ENCODE measurements at regions not wholly inside any gene's neighbourhood (a gene's known extent, or its start where the extent isn't known, plus 50 kb on each side); places are given as distances from the start of the nearest gene placed in this dataset.
A peak's percentile ranks its signal among the peaks of the same experiment; 100 is the strongest.
"Not testable (repeated sequence)": the region's sequence is repeated elsewhere in the genome, so short reads cannot be mapped to it uniquely, and the experiment has no call there.

DNA sequence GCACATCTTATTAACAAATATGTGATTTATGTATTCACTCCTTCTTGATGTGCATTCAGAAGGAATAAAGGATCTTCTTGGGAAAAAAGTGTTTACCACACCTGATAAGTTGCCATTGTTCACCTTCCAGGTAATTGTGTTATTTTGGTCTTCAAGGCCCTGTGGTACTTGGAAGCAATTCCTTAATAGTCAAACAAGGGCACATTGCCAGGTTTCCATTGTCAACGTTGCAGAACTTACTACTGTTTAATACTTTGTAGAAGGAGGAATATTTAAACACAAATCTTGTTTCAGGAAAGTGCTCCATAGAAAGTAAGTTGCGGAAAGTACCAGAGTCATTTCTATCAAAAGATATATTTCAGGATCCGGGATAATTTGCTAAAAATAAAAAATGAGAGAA, 129.5 kb upstream of the SGK1 start:
- no peak for DNase-seq

DNA sequence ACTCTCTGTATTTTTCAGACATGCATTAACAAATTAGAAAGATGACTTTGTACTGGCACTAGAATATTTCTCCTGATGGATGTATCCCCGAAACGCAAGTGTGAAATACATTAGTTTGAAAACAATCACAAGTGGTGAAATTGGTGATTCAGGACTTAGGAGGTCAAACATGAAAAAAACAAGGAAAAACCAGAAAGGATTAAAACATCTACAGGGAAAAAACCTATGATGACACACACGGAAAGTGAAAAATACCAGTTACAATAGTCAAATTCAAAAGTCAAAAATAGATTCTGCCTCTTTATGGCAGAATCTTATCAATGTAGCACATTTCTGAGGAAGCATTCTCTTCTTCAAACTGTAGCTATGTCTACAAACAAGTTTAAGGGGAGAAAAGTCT, 129.0 kb upstream of the SGK1 start:
- DNase-seq, result no peak

DNA sequence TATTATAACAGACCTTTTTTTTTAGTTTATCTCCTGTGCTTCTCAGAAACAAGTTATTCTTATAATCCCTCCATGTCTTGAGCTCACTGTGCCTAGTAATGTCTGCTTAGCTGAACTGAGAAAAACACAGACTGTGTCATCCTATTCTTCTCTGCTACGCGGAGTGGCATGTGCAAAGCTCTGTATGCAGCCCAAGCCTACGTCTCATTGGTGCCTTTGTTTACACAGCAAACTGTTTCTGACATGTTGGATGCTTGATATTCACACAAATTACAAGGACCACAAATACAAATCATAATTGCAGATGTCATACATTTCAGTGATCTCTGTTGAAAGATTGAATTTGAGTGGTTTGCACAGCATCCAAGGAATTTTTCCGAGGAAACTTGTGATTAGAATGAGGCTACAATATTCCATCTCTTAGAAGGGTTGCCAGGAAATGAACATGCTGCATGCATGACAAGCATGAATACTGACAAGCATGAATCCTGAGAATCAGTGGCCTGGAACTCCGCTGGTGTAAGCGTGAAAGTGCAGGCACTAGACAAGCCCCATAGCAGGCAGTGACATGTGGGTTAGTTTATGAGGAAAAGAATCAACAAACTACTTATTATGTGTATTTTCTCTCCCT, 128.4 kb upstream of the SGK1 start:
- DNase-seq, result no peak

DNA sequence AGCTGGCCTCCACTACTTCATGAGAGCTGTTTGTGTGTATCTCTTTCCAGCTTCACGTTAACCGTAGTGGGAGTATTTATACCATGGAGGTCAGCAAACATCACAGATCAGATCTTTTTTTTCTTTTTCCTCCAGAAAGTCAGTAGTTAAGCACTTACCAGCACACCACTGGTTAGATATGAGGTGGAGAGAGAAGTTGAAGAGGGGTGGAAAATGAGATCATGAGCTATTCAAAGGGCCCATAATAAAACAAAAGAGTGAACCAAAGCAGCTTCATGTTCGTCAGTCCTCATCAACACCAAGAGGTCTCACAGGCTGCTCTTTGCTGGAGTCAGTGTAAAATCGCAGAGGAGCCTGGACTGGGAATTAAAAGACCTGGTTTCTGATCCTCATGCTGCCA, 125.1 kb upstream of the SGK1 start:
- DNase-seq, result no peak

DNA sequence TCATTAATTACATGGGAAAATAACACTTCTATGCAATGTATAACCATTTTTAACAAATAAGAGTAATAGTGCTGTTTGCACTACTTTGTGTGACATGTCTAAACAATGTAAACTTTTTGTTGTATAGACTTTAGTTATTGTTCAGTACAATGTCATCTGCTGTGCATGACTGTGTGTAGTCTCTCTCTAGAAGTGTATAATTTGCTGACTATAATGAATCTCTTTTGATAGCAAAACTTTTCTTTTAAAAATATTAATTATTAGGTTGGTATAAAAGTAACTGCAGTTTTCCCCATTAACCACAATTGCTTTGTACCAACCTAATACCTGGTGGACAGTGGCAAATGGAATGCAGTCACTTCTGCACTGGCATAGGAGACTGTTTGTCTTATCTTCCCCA, 124.2 kb upstream of the SGK1 start:
- DNase-seq, result no peak

DNA sequence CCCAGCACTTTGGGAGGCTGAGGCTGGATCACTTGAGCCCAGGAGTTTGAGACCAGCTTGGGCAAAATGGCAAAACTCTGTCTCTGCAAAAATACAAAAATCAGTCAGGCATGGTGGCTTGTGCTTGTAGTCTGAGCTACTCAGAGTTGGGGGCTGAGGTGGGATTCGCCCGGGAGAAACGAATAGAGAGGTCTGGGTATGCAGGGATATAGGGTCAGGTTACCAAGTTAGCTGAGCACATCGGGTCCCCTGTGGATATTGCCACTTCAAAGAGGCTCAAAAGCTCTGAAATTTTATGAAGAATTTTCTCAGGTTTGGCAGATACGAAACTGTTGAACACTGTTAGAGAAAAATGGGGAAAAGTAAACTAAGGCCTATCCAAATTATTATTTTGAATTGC, 120.9 kb upstream of the SGK1 start:
- no peak for DNase-seq

DNA sequence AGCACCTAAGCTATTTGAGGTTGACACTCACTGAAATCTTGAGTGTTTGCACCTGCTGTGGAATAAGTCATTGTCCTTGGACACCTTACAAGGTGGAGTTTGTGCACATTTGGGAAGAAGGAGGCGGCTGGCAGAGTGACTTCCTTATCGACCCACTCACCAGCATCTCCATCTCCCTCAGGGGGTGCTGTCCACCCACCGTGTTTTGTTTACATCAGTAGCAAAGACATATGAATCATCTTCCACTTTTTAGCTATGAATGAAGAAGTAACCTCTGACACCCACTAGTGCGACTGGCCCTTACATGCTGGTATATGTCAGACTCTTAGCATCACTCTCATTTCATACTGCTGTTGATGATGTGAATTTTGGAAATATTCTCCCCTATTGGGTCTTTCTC, 119.5 kb upstream of the SGK1 start:
- peak; percentile 10 to 15 for DNase-seq

DNA sequence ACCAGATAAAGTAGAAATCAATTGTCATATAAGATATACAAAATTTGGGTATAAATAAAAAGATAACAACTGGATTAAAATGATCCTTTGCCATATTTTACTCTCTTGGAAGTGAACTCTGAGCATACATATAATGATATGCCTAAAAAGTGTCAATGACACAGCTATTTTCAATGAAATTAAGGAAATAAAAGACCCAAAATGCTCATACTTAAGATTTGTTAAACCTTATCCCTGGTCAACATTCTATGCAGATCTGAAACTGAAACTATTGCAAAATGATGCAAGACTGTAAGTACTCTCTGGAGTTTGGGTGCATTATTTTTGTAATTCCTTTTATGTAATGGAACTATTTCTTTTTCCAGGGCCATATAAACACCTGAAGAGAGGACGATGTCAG, 119.0 kb upstream of the SGK1 start:
- DNase-seq, result no peak

DNA sequence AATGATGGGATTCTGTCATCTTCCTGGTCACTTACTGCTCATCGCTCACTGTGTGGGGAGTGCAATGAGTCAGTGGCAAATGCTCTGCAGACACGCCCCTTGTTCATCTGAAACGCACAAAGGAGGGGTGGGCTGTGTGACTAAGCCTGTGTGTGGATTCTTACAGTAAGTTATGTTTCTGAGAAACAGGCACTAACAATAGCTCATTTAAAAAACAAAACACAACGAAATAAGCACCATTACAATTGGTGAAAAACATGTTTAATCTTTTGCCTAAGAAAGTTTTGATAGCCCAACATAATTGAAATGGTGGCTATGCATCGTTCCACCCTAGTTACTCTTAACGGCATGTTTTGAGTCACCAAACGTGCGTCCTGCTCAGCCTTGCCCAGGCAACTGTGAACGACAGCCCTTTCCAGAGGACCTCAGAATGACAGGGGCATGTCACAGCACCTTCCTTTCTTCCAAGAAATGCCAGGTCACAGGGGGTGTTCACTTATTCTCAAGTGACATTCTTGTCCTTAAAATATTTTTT, 118.4 kb upstream of the SGK1 start:
- DNase-seq, result peak; percentile 48 to 54

DNA sequence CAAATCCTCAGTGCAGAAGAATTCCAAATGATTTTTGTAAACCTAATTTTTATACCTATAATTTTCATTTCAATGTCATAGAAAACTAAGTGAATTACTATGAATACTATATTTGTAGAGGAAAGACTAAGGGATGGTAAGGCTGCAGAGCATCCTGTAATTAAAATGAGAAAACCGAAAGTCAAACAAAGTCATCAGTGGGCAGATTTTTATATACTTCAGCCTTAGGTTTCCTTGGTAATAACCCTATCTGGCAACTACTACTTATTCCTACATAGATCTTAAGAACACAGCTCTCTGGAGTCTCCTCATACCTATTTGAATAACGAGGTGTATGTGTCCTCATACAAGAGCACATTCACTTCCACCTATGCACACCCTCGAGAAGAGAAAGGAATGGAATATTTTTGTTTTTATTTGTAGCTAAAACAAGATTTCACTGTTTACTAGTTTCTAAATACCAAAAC, 117.9 kb upstream of the SGK1 start:
- no peak for DNase-seq

DNA sequence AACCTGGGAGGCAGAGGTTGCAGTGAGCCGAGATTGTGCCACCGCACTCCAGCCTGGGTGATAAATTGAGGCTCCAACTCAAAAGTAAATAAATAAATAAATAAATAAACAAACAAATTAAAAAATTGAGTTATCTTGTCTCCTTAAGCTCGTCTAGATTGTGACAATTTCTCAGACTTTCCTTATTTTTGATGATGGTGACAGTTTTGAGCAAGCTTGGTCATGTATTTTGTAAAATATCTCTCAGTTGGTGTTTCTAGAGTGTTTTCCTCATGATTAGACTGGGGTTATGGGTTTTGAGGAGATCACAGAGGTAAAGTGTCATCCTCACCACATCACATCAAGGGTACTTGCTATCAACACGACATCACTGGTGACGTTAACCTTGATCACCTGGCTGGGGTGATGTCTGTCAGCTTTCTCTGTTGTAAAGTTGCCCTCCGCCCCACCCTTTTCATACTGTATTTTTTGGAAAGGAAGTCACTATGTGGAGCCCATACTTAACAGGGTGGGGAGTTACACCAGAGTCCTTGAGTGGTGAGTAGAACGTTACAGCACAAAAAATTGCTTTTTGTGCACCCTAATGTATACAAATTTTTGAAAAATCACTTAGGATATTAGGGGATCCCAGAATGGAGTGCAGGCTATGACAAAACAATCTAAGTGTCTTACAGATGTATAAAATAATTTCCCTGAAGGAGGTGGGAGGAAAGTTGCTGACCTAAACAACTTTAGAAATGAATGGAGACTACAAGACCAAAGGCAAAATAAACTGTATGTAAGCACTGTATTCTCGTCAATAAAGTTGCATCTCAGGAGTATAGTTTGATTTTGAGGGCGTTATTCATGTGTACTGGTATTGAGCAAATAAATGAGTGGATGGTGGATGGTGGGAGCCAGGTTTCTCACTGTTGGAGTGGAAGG, 116.4 kb upstream of the SGK1 start:
- no peak for DNase-seq

DNA sequence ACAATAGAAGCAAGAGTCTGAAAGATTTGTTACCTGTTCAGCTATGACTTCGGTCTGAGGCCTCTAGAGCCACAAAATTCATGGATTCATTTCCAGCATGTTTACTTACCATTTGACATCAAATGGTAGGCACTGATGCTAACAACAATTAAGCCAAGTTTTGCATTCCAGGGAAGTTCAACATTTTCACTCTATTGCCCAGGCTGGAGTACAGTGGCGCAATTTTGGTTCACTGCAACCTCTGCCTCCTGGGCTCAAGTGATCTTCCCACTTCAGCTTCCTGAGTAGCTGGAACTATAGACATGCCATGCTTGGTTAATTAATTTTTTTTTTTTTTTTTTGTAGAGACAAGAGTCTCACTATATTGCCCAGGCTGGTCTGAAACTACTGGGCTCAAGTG, 114.1 kb upstream of the SGK1 start:
- no peak for DNase-seq

DNA sequence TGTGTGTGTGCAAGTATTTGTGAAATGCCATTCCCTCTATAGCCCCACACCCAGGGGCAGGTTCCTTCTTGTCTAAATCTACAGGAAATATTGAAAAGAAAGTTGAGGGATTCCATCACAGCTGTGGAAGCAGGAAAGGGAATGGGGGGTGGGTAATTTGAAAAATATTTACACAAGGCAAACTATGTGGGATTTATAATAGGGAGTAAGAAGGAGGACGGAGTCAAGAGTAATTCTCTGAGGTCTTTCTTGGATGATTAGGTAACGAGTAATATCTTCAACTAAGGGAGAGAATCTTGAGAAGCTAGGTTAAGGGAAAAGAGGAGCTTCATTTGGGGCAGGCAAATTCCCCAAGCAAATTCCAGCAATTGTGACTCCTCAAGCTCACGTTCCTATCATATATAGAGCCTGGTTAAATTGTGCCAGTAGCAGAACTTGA, 113.5 kb upstream of the SGK1 start:
- DNase-seq, result no peak

DNA sequence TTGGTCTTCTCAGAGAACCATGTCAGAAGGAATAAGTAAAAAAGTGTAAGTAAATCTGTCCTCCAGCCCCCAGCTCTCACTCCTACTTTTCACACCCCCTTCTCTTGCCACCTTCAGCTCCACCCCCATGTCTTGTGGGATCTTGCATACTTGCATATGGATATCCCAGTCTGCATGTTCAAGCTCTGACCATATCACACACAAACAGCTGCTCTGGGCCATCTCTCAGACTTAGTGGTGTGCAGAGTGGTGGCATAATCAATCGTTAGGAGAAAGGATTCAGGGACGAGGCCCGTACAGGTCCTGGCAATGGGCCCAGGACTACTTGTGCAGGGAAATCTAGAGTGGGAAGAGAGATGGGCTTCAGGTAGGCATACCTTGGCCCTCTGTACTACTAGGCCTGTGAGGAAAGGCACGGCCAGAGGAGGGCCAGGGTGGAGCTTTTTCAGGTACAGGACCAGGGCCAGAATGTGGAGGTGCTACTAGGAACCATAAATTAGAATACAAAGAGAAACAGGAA, 112.0 kb upstream of the SGK1 start:
- no peak for DNase-seq

DNA sequence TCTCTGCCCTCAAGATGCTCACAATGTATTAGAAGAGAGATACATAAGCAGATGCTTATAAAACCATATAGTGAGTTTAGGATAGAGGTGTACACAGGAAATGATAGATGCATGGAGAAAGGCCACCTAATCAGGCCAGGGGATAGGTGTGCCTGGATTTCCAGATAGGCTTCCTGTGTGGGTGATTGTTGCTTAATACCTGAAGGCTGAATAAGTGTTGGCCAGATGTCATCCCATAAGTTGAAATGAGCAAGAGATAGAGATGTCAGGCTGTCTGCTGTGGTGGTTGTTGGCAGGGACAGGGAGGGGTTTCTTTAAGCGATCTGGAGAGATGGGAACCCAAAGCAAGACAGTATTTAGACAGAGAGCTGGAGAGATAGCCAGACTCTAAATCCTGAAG, 109.8 kb upstream of the SGK1 start:
- DNase-seq, result no peak

DNA sequence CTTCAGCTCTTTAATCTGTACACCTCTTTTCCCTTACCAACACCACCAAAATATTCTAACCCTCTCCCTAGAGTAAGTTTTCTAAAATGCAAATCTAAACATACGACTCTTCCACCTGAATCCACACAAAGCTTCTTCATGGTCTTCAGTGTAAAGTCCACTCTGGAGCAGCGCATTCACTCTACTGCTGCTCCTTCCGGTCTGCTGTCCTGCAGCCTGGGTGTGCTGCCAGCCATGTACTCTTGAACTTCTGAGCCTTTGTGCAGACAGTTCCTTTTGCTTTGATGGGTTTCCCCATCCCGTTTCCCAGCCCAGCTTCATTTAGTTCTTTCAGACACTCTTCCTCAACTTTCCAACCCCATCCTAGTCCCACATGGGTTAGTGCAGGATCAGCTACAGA, 108.7 kb upstream of the SGK1 start:
- no peak for DNase-seq

DNA sequence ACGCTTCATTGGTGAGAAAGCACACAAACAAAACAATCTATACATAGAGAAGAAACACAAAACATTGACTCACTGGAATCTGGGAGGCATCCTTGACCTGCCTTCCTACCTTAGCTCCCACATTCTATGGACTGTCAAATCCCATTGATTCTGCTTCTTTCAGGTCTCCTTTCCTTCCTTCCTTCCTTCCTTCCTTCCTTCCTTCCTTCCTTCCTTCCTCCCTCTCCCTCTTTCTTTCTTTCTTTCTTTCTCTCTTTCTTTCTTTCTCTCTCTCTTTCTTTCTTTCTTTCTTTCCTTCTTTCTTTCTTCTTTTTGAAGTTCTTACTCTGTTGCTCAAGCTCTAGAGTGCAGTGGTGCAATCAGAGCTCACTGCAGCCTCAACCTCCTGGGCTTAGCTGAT, 108.0 kb upstream of the SGK1 start:
- DNase-seq, result not testable (repeated sequence)

DNA sequence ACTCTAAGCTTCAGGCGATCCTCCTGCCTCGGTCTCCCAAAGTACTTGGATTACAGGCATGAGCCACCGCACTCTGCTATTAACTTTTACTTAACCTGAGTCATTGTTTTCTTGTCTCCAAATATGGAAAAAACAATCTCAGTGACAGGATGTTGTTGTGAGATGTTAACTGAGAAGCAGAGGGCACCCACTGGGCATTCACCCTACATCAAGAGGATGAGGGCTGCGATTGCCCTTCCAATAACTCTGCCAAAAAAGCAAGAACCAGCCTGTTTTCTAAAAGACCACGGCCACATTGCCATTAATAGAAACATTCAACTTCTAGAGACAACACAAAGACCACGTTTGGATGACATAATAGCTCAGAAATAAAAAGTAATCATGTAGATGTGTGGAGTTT, 107.6 kb upstream of the SGK1 start:
- no peak for DNase-seq

DNA sequence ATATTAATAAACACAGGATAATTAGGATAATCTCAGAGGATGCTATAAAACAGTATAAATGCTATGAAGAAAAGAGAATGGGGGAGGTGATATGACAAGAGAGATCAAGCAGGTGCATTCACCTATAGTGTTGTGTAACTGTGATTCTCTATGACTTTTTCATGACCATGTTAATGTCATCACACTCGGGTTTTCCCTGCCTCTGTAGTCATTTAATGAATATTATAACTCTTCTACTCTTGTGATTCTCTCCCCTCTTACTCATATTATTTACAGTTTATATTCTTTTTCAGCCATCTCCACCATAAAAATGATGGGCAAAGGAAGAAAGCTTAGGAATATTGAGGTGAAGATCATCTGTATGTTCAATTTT, 106.9 kb upstream of the SGK1 start:
- DNase-seq, result no peak

DNA sequence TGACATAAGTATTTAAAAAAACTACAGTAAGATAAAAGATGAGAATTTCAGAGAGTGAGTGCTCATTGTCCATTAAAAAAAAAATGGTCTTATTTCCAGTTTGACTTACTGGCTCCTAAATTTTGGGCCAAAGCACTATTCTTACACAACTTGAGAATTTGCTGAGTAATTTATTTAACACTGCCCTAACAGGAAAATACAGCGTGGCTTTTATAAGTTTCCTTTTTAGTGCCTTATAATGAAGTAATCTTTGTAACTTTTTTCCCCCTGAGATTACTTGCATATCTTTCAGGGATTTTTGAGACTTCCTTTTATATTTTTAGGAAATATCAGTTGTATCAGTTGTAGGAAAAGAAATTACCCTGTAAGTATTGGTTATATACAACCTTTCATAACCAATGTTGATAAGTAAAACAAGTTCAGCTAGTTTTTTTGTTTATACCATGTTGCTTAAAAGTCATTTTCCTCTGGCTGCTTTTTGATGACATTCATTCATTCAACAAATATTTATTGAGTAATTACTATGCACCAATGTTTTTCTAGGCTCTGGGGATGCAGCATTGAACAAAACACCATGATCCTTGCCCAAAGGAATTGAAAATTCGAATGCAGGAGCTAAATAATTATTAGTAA, 106.4 kb upstream of the SGK1 start:
- no peak for DNase-seq

DNA sequence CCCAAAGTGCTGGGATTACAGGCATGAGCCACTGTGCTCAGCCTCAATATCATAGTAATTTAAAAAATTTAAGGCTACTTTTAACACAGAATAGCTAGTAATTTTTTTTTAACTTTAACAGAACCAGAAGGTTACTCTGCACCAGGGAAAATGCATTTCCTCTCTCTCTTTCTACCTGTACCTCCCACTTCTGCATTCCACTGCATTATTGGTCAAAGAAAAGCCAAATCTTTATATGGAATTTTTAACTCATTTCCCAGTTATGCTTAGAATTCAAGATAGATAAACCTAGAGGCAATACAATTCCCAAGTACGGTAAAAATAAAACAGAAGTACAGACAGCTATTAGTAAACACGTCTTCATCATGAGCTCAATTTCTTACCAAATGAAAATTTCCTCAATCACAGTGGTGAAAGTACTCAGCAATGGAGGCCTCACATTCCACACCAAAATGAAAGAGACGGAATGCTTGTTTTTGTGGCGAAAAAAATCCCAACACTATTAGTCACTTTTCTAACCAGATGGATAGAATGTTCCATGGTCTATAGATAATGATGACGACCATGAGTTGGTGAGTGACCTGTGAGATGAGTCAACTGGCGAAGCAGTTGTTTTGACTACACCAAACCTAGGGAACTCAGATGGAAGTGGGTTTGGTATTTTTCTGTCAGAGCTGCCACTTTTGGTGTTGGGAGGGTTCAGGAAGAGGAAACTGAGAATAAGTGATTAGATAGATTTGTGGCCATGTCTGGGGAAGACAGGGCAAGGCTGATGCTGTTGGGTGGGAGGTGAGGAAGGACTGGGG, 104.7 kb upstream of the SGK1 start:
- DNase-seq, result no peak

DNA sequence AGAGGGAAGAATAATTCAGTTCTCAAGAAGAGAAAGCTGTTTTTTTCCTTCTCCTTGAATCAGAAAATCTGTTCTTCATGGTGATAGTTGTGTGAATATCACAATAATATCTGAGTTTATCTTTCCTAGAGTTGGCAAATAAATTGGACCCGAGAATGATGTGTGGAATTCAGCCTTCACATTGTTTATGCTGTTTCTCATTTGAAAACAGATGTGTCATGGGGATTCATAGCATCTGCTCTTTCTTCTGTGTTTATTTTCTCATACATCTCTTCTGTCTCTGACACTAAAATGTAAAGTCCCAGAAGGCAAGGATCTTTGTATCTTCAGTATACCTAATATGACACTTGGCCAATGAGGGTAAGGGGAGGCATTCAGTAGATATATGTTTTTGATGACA, 103.6 kb upstream of the SGK1 start:
- no peak for DNase-seq
